GM20000 (cell line): ENCODE measurements at regions not wholly inside any gene's neighbourhood (a gene's known extent, or its start where the extent isn't known, plus 50 kb on each side); places are given as distances from the start of the nearest gene placed in this dataset.
"Not testable (repeated sequence)": the region's sequence is repeated elsewhere in the genome, so short reads cannot be mapped to it uniquely, and the experiment has no call there.

Source experiments
- DNase-seq: peaks from one replicate; pipeline ENCODE4 v3.0.0; 2012; ENCODE audit warnings: low spot score
- CTCF ChIP-seq: IDR thresholded peaks from 2 replicates; pipeline ENCODE4 v1.5.1; 2012; ENCODE audit warnings: mild to moderate bottlenecking, control low read depth; ENCODE audit errors: extremely low read depth, missing control alignments

- no peak for DNase-seq
- no peak for TF ChIP-seq CTCF
Measured at GRCh38 chr6:48552905-48553304, 441.9 kb upstream of the PTCHD4 start.

- no peak for DNase-seq
- TF ChIP-seq CTCF: no peak
Measured at GRCh38 chr6:48550603-48551002, 439.6 kb upstream of the PTCHD4 start.

- DNase-seq: no peak
- TF ChIP-seq CTCF: no peak
Measured at GRCh38 chr6:48542191-48542590, 431.2 kb upstream of the PTCHD4 start.

GRCh38 chr6:48541649-48542048 is 430.7 kb upstream of the PTCHD4 start:
- no peak for DNase-seq
- TF ChIP-seq CTCF: no peak

GRCh38 chr6:48535582-48536009 is 424.6 kb upstream of the PTCHD4 start:
- DNase-seq: no peak
- no peak for TF ChIP-seq CTCF

- DNase-seq: not testable (repeated sequence)
Measured at GRCh38 chr6:48530978-48531377, 420.0 kb upstream of the PTCHD4 start.

GRCh38 chr6:48525849-48526248 is 414.9 kb upstream of the PTCHD4 start:
- no peak for TF ChIP-seq CTCF
- no peak for DNase-seq

GRCh38 chr6:48520951-48521350 is 410.0 kb upstream of the PTCHD4 start:
- no peak for DNase-seq
- TF ChIP-seq CTCF: no peak
